OCI-LY7 (cell line): ENCODE measurements at regions not wholly inside any gene's neighbourhood (a gene's known extent, or its start where the extent isn't known, plus 50 kb on each side); places are given as distances from the start of the nearest gene placed in this dataset.
"Not testable (repeated sequence)": the region's sequence is repeated elsewhere in the genome, so short reads cannot be mapped to it uniquely, and the experiment has no call there.

Source experiments
- BruUV-seq: library from RNA; stranded (reverse); fragments of 400-500 nt; replicated peaks from 2 replicates; lab custom pipeline; 2021; lab: Mats Ljungman, UMichigan
- CTCF ChIA-PET: fragments of 300-600 bp; sonication (Branson Sonifier 250); formaldehyde crosslinking; loops from one replicate; lab custom pipeline; 2022; ENCODE audit warnings: antibody characterized with exemption; ENCODE audit not compliant: unreplicated experiment; lab: Charles Lee
- POLR2A ChIA-PET: fragments of 300-600 bp; sonication (Branson Sonifier 250); formaldehyde crosslinking; loops from one replicate; lab custom pipeline; 2022; ENCODE audit warnings: antibody characterized with exemption; lab: Charles Lee
- DNase-seq: peaks from one replicate; pipeline ENCODE4 v3.0.0-alpha.2; 2015; ENCODE audit warnings: low spot score
- H2AFZ ChIP-seq: fragments of 200-600 bp; sonication (generic), shearing (Covaris generic); 2 replicates; pipeline ENCODE4 v1.6.1; 2014; ENCODE audit warnings: mild to moderate bottlenecking, antibody characterized with exemption, low read length, moderate library complexity
- H3K27ac ChIP-seq: fragments of 200-600 bp; sonication (generic); 2 replicates; pipeline ENCODE4 v1.5.1; 2014; ENCODE audit warnings: mixed run types, low read depth, mild to moderate bottlenecking, moderate library complexity, low read length, inconsistent platforms; ENCODE audit not compliant: poor library complexity, severe bottlenecking
- H3K36me3 ChIP-seq: fragments of 200-600 bp; sonication (generic); 2 replicates; pipeline ENCODE4 v1.6.1; 2014; ENCODE audit warnings: mild to moderate bottlenecking, antibody characterized with exemption, low read length, moderate library complexity, mixed read lengths; ENCODE audit not compliant: insufficient read depth
- H3K4me1 ChIP-seq: fragments of 200-600 bp; sonication (generic); 2 replicates; pipeline ENCODE4 v1.5.1; 2014; ENCODE audit warnings: mild to moderate bottlenecking, low read length; ENCODE audit not compliant: insufficient read depth, poor library complexity, severe bottlenecking
- H3K4me2 ChIP-seq: fragments of 200-600 bp; sonication (generic); 2 replicates; pipeline ENCODE4 v1.6.1; 2014; ENCODE audit warnings: mild to moderate bottlenecking, low read length
- H3K4me3 ChIP-seq: fragments of 200-600 bp; sonication (generic); 2 replicates; pipeline ENCODE4 v1.5.1; 2014; ENCODE audit warnings: mild to moderate bottlenecking, low read depth, low read length; ENCODE audit not compliant: poor library complexity, severe bottlenecking
- H3K79me2 ChIP-seq: fragments of 200-600 bp; sonication (generic); 2 replicates; pipeline ENCODE4 v1.6.1; 2016; ENCODE audit warnings: low read depth, mild to moderate bottlenecking, low read length, moderate library complexity, mixed read lengths; ENCODE audit not compliant: insufficient read depth
- H3K9me2 ChIP-seq: fragments of 200-600 bp; sonication (generic); 2 replicates; pipeline ENCODE4 v1.6.1; 2016; ENCODE audit warnings: mild to moderate bottlenecking, low read length, mixed read lengths; ENCODE audit not compliant: insufficient read depth
- H3K9me3 ChIP-seq: fragments of 200-600 bp; sonication (generic); 2 replicates; pipeline ENCODE4 v1.6.1; 2014; ENCODE audit warnings: mild to moderate bottlenecking, mixed run types, low read length, mixed read lengths
- H4K20me1 ChIP-seq: fragments of 200-600 bp; sonication (generic); 2 replicates; pipeline ENCODE4 v1.6.1; 2014; ENCODE audit warnings: mild to moderate bottlenecking, antibody characterized with exemption, low read length, moderate library complexity, mixed read lengths; ENCODE audit not compliant: insufficient read depth
- CTCF ChIP-seq: fragments of 200-600 bp; sonication (generic); conservative IDR thresholded peaks from 2 replicates; pipeline ENCODE4 v1.5.1; 2014; ENCODE audit warnings: mild to moderate bottlenecking, antibody characterized with exemption, low read length, moderate library complexity, mixed read lengths
- EZH2phosphoT487 ChIP-seq: fragments of 200-600 bp; sonication (generic); IDR thresholded peaks from 2 replicates; pipeline ENCODE4 v1.6.1; 2018; ENCODE audit warnings: low read depth, borderline replicate concordance, mild to moderate bottlenecking, mixed run types, antibody characterized with exemption, low read length, moderate library complexity, mixed read lengths
- intact Hi-C: fragments of 100-400 bp; cut with micrococcal nuclease; formaldehyde crosslinking; loops from one replicate; pipeline ENCODE4 v1.10.0; 2022; ENCODE audit not compliant: unreplicated experiment

GRCh38 chr19:28687296-28687695, 525.7 kb downstream of the UQCRFS1 start:
- no peaks in the 10 kb centered on the region for H3K9me2 ChIP-seq
- DNase-seq, result no peak
- TF ChIP-seq EZH2phosphoT487, result no peak
- no peak for TF ChIP-seq CTCF
- BruUV-seq, result no TSS peak
- H3K27ac ChIP-seq, result no peak overlapping the region
- ChIA-PET POLR2A (interaction anchor here (1.0 kb wide), 1 partner anchor 232 kb away, joined by 3 read pairs; no protein-coding TSS in a partner anchor), CTCF (no interaction called here)
- H3K79me2 ChIP-seq, result no peaks in the 10 kb centered on the region
- H3K4me2 ChIP-seq, result no peak overlapping the region
- intact Hi-C loops, result no loop called here
- H3K4me3 ChIP-seq, result no peak overlapping the region
- no peaks in the 10 kb centered on the region for H3K9me3 ChIP-seq
- no peaks in the 10 kb centered on the region for H3K36me3 ChIP-seq
- H3K4me1 ChIP-seq, result no peaks in the 10 kb centered on the region
- H4K20me1 ChIP-seq, result no peaks in the 10 kb centered on the region
- no peak overlapping the region for H2AFZ ChIP-seq

- H3K4me1 ChIP-seq, result no peaks in the 10 kb centered on the region
- no peak overlapping the region for H3K4me2 ChIP-seq
- ChIA-PET POLR2A (interaction anchor here (1.0 to 1.1 kb wide), 2 partner anchors 12 to 231 kb away, joined by 3 to 4 read pairs; no protein-coding TSS in a partner anchor), CTCF (no interaction called here)
- H4K20me1 ChIP-seq, result no peaks in the 10 kb centered on the region
- no TSS peak for BruUV-seq
- no peaks in the 10 kb centered on the region for H3K9me3 ChIP-seq
- H3K27ac ChIP-seq, result no peak overlapping the region
- H2AFZ ChIP-seq, result no peak overlapping the region
- H3K9me2 ChIP-seq, result no peaks in the 10 kb centered on the region
- DNase-seq, result no peak
- H3K36me3 ChIP-seq, result no peaks in the 10 kb centered on the region
- no peaks in the 10 kb centered on the region for H3K79me2 ChIP-seq
- no peak overlapping the region for H3K4me3 ChIP-seq
- TF ChIP-seq CTCF (no peak), EZH2phosphoT487 (no peak)
- intact Hi-C loops, result no loop called here
Measured at GRCh38 chr19:28686756-28687155, 526.2 kb downstream of the UQCRFS1 start.

- H3K4me3 ChIP-seq, result no peak overlapping the region
- H4K20me1 ChIP-seq, result no peaks in the 10 kb centered on the region
- no peak for TF ChIP-seq EZH2phosphoT487
- TF ChIP-seq CTCF, result no peak
- H2AFZ ChIP-seq, result no peak overlapping the region
- POLR2A ChIA-PET, result interaction anchor here (1.1 kb wide), 1 partner anchor 11 kb away, joined by 4 read pairs; no protein-coding TSS in a partner anchor
- no peaks in the 10 kb centered on the region for H3K36me3 ChIP-seq
- H3K9me2 ChIP-seq, result no peaks in the 10 kb centered on the region
- H3K27ac ChIP-seq, result no peak overlapping the region
- CTCF ChIA-PET, result no interaction called here
- H3K9me3 ChIP-seq, result no peaks in the 10 kb centered on the region
- H3K4me2 ChIP-seq, result no peak overlapping the region
- DNase-seq, result no peak
- no peaks in the 10 kb centered on the region for H3K79me2 ChIP-seq
- intact Hi-C loops, result no loop called here
- no TSS peak for BruUV-seq
- no peaks in the 10 kb centered on the region for H3K4me1 ChIP-seq
Measured at GRCh38 chr19:28685802-28686201, 527.1 kb downstream of the UQCRFS1 start.

GRCh38 chr19:28685077-28685476, 527.9 kb downstream of the UQCRFS1 start:
- H3K4me3 ChIP-seq, POLR2A ChIA-PET, H3K36me3 ChIP-seq, BruUV-seq, H3K4me2 ChIP-seq, H3K79me2 ChIP-seq, H2AFZ ChIP-seq, CTCF ChIA-PET, H3K9me2 ChIP-seq, H4K20me1 ChIP-seq, DNase-seq, intact Hi-C loops, H3K4me1 ChIP-seq, H3K27ac ChIP-seq, H3K9me3 ChIP-seq: not testable (repeated sequence)
